Epithelial cell of esophagus (primary cell): ENCODE measurements at regions not wholly inside any gene's neighbourhood (a gene's known extent, or its start where the extent isn't known, plus 50 kb on each side); places are given as distances from the start of the nearest gene placed in this dataset.
"Not testable (repeated sequence)": the region's sequence is repeated elsewhere in the genome, so short reads cannot be mapped to it uniquely, and the experiment has no call there.

Experiments
- DNase-seq: peaks from one replicate; pipeline ENCODE4 v3.0.0; 2010; ENCODE audit warnings: low read depth
- H3K4me3 ChIP-seq: 2 replicates; pipeline ENCODE4 v1.5.1; 2011; ENCODE audit warnings: mild to moderate bottlenecking, low read length, control low read depth
- CTCF ChIP-seq: IDR thresholded peaks from 2 replicates; pipeline ENCODE4 v1.5.1; 2011; ENCODE audit warnings: low read depth, mild to moderate bottlenecking, low read length, control low read depth, inconsistent platforms; ENCODE audit not compliant: insufficient read depth; ENCODE audit errors: missing control alignments

GRCh38 chr12:17148706-17149105 lies 542.7 kb upstream of the LMO3 start:
- no peak overlapping the region for H3K4me3 ChIP-seq
- no peak for TF ChIP-seq CTCF

GRCh38 chr12:17142856-17143255 lies 536.9 kb upstream of the LMO3 start:
- no peak overlapping the region for H3K4me3 ChIP-seq
- no peak for DNase-seq
- TF ChIP-seq CTCF = no peak

More at GRCh38 chr12:17148706-17149105, 542.7 kb upstream of the LMO3 start:
- no peak for DNase-seq

GRCh38 chr12:17139931-17140330 lies 534.0 kb upstream of the LMO3 start:
- TF ChIP-seq CTCF = no peak
- DNase-seq = peak; percentile 52
- H3K4me3 ChIP-seq = no peak overlapping the region

- TF ChIP-seq CTCF = no peak
- H3K4me3 ChIP-seq = no peak overlapping the region
- no peak for DNase-seq
Observed at GRCh38 chr12:17137396-17137795, 531.4 kb upstream of the LMO3 start.

- no peak for TF ChIP-seq CTCF
- H3K4me3 ChIP-seq = no peak overlapping the region
- peak; percentile 4 for DNase-seq
Observed at GRCh38 chr12:17134315-17134714, 528.4 kb upstream of the LMO3 start.

GRCh38 chr12:17132336-17132735 lies 526.4 kb upstream of the LMO3 start:
- TF ChIP-seq CTCF = no peak
- H3K4me3 ChIP-seq = no peak overlapping the region
- DNase-seq = no peak

GRCh38 chr12:17116538-17116937 lies 510.6 kb upstream of the LMO3 start:
- H3K4me3 ChIP-seq, DNase-seq: not testable (repeated sequence)

GRCh38 chr12:17110316-17110715 lies 504.4 kb upstream of the LMO3 start:
- DNase-seq = no peak
- no peak overlapping the region for H3K4me3 ChIP-seq
- TF ChIP-seq CTCF = no peak
